ENCODE measurements at regions not wholly inside any gene's neighbourhood (a gene's known extent, or its start where the extent isn't known, plus 50 kb on each side); places are given as distances from the start of the nearest gene placed in this dataset.

- no peak for TF ChIP-seq CTCF (IDR thresholded peaks at IDR 0.05; ENCODE audit: low read depth, low read length, poor library complexity, severe bottlenecking)
- TF ChIP-seq EZH2phosphoT487 (IDR thresholded peaks at IDR 0.05; ENCODE audit: borderline replicate concordance, low read length): no peak
Observed at GRCh38 chr2:5409898-5410381, 282.2 kb upstream of the SOX11 start.
